NCI-H748 (cell line): ENCODE measurements at regions not wholly inside any gene's neighbourhood (a gene's known extent, or its start where the extent isn't known, plus 50 kb on each side); places are given as distances from the start of the nearest gene placed in this dataset.

Experiments used
- DNase-seq: peaks from one replicate; lab custom pipeline; 2025; ENCODE audit not compliant: unreplicated experiment; lab: John Stamatoyannopoulos, UW

GRCh38 chr6:160899671-160900430 lies 91.7 kb upstream of the MAP3K4 start:
- DNase-seq = no peak

- DNase-seq = no peak
These were observed 79.6 kb upstream of the MAP3K4 start for GRCh38 chr6:160911949-160912348.

DNA sequence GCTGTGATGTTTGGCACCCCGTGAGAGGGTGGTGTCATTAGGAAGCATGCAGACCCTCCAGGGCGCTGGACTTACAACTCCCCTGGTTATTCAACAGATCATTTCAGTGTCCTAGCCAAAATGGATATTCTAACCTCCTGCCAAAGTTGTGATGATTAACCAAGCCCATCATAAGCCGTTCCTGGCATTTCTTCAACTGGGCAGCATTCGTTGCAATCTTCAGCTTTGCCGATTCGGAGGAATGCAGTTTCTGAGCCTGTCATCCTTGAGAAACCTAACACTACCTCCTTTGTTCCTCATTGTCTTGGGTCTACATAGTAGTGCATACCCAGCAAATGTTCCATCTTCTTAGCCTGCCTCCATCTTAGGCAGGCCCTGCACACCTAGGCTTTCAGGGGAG lies 79.2 kb upstream of the MAP3K4 start:
- no peak for DNase-seq

DNA sequence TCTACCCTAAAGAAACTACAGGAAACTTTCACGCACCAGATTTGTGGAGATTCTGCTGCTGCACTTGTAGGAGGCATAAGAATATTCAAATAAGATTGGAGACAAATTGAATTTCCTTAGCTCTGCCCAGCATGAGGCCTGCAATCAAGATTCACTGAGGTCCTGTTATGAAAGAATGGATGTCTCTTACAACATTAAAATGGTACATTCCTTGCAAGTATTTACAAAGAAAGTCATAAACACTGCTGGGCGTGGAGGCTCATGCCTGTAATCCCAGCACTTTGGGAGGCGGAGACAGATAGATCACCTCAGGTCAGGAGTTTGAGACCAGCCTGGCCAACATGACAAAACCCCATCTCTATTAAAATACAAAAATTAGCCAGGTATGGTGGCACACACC lies 74.0 kb upstream of the MAP3K4 start:
- DNase-seq = no peak

- no peak for DNase-seq
These were observed 71.7 kb upstream of the MAP3K4 start for GRCh38 chr6:160919723-160920440.

- no peak for DNase-seq
These were observed 70.5 kb upstream of the MAP3K4 start for GRCh38 chr6:160921095-160921494.

DNA sequence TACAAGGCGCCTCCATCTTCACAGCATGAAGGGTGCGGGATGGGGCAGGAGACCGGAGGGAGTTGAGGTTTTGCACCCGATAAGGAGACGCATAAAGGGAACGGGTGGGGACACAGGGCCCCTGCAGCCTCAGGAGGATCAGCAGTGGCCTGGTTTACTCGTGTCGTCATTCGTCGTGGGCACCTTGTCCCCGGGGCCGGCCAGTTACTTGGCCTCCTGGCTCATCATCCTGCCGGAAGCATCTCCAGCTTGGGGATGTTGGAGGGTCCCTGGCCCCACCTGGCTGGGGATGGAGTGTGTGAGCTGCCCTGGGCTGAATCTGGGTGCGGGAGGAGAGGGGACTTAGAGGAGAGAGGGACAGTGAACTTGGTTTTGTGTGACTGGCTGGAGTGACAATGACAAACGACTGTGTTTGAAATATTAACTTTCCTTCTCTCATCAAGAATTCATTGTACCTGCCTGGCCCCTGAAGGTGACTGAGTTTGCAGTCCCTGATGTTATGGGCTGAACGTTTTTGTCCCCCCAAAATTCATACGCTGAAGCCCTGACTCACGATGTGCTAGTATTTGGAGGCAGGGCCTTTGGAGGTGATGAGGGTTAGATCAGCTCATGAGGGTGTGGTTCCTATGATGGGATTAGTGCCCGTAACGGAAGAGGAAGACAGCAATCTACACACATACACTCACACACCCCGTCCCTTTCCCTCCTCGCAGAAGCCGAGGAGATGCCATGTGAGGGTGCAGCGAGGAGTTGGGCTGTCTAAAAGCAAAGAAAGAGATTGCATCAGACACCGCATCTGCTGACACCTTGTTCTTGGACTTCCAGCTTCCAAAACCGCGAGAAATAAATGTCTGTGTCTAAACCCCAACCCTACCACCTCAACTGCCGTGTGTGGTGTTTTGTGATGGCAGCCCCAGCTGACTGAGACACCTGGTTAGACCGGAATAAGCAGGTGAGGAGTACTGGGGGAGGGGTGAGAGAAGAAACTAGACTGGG lies 65.0 kb upstream of the MAP3K4 start:
- peak; percentile 21 for DNase-seq

DNA sequence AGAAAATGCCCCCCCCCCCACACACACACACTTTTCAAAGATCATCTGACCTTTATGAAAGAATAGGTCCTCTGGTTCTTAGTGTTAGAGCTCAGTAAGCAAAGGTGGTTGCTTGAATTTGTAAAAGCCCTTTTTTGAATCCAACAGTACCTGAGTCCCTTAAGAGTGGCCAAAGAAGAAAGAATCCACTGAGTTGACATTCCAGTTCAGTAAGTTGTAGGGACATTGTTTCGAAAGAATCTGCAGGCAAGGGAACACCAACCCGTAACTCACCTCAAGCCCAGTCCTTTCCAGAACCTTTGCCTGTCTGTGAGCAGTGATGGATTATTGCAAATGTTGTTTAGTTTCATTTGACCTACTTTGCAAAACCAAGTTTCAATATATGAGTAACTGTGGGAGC lies 64.2 kb upstream of the MAP3K4 start:
- no peak for DNase-seq

GRCh38 chr6:160929361-160929760 lies 62.2 kb upstream of the MAP3K4 start:
- DNase-seq = no peak

DNA sequence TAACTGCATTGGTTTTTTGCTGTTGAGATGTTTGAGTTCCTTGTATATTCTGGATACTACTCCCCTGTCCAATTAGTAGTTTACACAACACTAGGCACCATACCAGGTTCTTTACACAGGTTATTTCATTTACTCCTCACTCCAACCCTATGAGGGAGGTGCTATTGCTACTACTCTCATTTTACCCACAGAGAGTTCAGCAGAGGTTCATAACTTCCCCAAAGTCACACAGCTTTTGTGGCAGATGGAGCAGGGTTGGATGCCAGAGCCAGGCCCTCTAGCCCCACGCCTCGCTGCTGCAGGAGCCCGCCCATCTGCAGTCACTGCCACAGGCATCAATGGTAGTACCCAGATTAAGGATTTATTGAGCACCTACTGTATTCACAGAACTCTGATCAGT lies 61.7 kb upstream of the MAP3K4 start:
- DNase-seq = no peak

DNA sequence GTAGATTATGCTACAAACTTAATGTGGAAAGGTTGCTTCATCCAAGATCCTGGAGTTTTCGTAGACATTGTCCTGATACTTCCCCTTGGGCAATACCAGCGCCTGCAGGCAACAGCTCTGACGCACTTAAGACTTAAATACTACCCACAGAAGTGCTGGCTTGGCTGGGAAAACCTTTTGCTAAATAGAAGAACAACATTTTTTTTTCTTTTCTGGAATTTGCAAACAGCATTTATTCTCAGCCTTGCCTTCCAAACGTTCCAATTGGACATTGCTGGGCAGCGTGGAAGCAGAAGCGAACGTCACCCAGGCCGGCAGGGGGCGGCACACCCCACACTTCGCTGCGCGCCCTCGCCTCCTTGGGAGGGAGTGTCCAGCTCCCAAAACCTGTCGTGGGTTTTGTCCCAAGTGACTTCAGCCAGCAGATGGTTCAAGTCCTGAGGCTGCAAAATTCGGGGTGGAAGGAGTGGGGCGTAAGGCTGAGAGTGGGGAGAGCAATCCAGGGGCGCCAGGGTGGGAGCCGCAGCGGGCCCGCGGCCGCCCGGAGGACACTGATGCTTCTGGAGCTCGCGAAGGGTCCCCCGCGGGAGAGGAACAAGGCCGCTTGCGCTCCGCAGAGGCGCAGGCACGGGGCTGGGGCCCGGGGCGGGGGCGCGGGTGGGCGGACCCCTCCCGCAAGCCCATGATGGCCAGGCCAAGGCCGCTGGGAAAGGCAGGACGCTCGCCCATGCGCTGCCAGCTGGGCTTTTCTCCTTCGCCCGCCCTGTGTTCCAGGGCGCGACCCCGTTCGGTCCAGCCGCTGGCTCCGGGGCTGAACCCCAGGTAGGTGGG lies 60.8 kb upstream of the MAP3K4 start:
- peak; percentile 76 for DNase-seq

- DNase-seq = peak; percentile 56
These were observed 59.9 kb upstream of the MAP3K4 start for GRCh38 chr6:160931378-160932310.

DNA sequence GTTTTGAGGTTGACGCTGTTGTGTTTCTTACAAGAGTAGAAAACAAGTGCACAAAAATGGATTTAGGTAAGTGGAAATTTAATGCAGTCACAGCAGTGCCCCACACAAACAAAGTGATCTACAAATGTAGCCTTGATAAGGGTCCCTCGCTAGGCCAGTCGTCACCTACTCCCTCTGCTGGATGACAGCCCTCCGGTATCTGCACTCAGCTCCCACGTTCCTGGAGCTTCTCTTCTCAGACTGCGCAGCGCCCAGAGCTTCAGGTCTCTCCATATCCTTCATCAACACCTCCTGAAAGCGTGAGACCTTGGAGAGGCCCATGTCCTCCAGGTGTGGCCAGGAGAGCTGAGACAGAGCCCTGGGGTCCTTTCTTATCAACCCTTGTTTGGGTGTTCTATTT lies 58.3 kb upstream of the MAP3K4 start:
- DNase-seq = peak; percentile 23

- DNase-seq = no peak
These were observed 57.4 kb upstream of the MAP3K4 start for GRCh38 chr6:160934157-160934556.

- DNase-seq = no peak
These were observed 51.4 kb upstream of the MAP3K4 start for GRCh38 chr6:160940197-160940596.
